Renal cortical epithelial cell (primary cell): ENCODE measurements at regions not wholly inside any gene's neighbourhood (a gene's known extent, or its start where the extent isn't known, plus 50 kb on each side); places are given as distances from the start of the nearest gene placed in this dataset.

Source experiments
- DNase-seq: peaks from one replicate; pipeline ENCODE4 v3.0.0-alpha.2; 2011; ENCODE audit warnings: low read depth

DNA sequence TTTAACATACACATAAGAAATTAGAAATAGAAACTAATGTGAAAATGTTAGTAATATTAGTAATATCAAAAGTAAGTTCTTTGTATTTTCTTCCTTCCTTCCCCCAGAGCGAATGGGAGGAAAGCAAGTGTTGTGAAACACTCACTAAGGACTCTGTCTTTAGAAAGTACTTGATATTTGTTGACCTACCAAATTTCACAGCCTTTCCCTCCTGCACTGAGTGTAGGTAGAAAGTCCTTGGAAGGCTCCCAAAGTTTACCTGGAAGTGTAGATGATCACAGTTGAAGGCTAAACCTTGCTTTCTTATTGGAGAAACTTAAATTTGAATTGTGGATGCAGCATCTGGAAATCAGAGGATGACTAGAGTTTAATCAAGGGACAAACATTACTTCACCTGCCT lies 1459.5 kb upstream of the SPRY2 start:
- no peak for DNase-seq

DNA sequence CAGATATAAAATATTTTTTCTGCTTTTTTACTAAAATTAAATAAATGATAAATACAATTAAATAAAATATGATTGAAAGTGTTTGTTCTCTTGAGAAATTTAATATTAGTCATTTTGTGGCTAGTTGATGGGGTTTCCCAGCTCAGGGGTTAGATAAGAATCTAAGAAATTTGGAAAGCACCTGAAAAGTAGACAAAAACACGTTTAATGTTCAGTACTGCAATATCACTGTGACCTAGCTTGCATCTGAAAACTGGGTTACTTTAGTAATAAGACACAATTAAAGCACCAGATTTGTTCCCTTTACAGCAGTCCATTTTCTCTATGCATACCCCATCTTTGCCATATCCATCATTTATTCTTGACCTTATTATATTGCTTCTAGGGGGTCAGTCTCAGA lies 1454.8 kb upstream of the SPRY2 start:
- DNase-seq: no peak

DNA sequence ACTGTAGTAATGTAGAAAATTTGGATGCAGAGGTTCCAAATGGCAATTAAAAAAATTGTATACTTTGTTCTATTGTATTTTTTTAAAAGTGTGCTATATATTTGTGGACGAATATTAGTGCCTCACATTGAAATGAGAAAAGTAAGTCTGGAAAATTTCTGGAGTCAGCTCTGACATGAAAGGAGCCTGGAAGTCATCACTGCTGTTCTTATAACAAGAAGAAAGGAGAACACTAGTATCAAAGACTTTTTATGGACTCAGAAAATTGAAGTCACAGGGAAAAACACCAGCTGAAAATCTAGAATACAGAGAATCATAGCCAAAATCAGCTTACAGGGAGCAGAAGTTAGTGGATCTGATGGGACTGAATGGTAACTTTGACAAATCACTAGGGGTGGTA lies 1450.7 kb upstream of the SPRY2 start:
- no peak for DNase-seq

- DNase-seq: no peak
These were observed 1440.5 kb upstream of the SPRY2 start for GRCh38 chr13:81781471-81781870.

DNA sequence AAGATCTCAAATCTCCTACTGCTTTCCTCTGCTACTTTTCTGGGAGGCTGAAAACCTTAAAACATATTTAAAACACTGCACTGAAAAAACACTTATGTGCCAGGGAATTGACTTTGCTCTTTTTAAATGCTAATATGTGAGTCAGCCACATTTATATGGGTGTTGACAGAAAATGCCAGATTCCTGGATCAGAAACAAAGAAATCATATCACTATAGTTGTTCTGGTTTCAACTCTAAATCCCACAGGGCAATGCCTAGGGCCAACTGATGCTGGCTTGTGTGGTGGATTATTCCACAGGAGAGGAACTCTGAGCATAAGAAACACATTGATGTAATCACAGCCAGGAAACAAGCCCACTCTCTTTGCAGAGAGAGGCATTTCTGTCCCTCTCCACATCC lies 1439.0 kb upstream of the SPRY2 start:
- DNase-seq: peak; percentile 84

- no peak for DNase-seq
These were observed 1437.4 kb upstream of the SPRY2 start for GRCh38 chr13:81778350-81778749.

- no peak for DNase-seq
These were observed 1432.3 kb upstream of the SPRY2 start for GRCh38 chr13:81773263-81773662.

DNA sequence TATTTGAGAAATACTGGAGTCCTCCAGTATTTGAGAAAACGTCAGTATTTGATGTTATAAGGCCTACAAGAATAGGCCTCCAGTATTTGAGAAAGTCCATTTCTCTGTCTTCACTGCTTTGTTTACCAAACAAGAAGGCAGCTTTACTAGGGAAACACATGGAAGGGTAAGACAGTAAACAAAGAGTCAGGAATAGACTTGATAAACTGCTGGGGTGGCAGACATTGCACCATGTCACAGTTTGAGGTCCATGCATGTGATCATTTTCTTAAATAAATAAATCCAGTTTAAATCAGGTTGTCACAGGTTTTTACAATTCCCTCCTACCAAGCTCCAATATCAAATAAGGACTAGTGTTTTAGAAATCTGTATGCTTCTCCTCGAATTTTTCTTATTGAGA lies 1431.0 kb upstream of the SPRY2 start:
- DNase-seq: no peak

GRCh38 chr13:81770868-81771505 lies 1430.1 kb upstream of the SPRY2 start:
- peak; percentile 55 for DNase-seq

DNA sequence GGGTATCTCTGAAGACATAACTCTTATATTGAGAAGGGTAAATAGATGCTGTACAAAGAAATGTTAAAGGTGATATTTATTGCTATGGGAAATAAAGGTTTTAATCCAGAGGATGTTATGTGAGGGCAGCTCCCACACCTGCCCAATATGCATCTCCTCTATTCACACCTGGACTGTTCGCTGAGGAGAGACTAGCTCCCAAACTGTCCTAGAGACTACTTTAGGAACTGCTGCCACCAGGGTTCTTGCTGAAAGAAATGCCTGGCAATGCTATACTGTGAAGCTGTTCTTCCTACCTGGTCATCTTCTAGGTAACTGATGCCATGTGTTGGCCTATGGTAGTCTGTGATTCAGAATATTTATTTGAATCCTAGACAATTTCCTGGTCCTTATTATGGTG lies 1421.5 kb upstream of the SPRY2 start:
- no peak for DNase-seq

DNA sequence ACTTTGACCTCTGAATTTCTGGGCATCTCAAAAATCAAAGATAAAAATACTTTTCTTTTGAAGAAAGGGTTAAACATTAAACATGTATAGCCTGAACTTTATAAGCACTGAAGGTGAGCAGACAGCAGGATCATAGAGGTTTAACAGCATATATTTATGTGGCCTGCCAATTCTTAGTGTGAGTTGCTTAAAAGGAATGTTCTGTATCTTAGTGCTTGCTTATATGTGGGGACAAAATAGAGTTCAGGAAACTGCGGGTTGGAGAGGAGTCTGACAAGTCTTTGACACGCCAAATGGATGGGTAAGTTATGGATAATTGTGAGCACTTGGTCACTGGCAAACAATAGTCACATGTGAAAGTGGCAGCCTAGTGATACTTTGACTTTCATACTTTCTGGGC lies 1419.4 kb upstream of the SPRY2 start:
- peak; percentile 40 for DNase-seq

- peak; percentile 64 for DNase-seq
These were observed 1416.5 kb upstream of the SPRY2 start for GRCh38 chr13:81757348-81757970.

DNA sequence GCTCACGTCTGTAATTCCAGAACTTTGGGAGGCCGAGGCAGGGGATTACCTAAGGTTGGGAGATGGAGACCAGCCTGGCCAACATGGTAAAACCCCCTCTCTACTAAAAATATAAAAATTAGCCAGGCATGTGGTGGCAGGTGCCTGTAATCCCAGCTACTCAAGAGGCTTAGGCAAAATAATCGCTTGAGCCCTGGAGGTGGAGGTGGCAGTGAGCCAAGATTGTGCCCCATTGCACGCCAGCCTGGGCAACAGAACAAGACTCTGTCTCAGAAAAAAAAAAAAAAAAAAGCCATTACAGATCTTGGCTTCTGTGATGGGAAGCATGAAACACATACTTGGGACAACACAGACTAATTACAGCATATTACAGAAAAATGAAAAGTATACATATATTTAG lies 1404.5 kb upstream of the SPRY2 start:
- no peak for DNase-seq

- DNase-seq: peak; percentile 11
These were observed 1397.4 kb upstream of the SPRY2 start for GRCh38 chr13:81738364-81738763.

GRCh38 chr13:81726037-81726726 lies 1385.3 kb upstream of the SPRY2 start:
- no peak for DNase-seq

DNA sequence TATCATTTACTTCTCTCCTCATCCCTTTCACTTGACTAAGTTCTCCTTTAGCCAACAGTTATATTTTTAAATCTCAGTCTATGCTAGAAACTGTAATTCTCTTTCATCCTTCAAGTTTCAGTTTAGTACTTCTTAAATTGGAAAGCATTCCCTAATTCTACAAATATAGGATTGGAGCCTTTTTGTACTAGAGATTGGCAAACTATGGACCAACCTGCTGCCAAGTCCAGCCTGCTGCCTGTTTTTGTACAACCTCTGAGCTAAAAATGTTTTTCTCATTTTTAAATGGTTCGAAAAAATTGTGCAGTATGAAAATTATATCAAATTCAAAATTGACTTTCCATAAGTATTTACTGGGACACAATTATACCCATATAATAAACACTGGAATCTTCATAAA lies 1381.5 kb upstream of the SPRY2 start:
- DNase-seq: no peak

DNA sequence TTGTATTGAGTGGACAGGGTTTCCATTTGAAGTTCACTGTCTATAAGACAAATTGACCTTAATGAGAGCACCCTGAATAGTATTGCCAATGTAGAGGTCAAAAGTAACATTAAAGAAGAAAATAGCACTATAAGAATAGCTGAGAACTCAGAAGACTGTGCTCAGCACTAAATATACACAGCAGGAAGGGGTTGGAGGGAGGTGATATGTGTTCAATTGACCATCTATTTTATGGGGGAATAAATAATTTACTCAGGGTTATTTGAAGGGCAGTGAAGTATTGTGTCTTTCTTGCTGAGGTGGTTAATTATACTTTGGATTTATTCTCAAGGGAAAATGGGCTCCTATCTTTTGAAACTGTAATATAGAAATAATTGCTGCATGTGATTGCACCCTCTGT lies 1380.5 kb upstream of the SPRY2 start:
- DNase-seq: no peak

DNA sequence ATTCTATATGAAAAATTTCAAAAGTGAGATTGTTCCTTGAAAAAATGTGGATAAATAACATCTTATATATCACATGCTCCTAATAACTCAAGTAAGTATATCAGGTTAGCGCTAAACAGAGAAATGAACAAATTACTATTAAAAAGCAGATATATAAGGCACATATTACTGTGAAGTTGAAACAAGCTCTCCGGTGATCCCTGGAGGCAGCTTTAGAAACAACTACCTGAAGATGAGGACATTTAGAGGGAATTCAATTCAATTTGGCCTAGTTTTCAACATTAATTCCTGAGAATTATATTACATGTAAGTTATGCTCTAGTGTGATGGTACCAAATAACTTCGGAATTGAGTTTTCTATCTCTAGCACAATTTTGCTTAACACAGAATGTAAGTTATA lies 1373.6 kb upstream of the SPRY2 start:
- peak; percentile 27 for DNase-seq

DNA sequence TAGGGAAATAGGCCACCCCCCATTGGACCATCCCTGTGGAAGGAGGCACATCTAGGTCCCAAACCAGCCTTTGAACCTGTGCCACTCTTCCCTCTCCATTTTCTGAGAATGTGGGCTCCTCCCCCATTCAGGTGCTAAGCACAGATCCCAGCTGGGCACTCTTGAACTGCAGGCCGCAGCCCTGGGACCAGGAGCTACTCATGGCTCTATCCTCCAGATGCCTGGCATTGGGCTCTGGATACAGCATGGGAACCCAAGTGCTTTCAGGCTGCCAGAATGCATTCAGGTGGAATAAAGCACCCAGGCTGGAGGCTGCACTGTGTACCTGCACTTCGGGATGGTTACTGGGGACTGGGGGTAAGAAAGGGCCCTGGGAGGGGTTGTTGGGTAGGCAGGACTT lies 1372.3 kb upstream of the SPRY2 start:
- DNase-seq: no peak

DNA sequence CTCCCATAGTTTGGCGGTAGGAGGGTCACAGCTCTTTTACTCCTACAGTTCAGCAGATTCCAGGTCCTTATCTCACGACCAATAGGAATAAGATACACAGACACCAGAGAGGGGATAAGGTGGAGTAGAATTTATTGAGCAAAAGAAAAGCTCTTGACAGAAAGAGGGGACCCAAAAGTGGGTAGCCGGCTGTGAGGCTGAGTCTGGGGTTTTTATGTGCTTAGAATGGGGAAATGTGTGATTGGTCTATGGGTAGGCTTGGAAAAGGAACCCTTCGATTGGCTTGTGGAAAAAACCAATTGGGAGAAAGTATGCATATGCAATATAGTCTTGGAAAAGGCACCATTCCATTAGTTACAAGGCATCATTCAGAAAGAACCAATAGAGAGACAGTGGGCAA lies 1356.9 kb upstream of the SPRY2 start:
- no peak for DNase-seq

- DNase-seq: peak; percentile 67
These were observed 1346.0 kb upstream of the SPRY2 start for GRCh38 chr13:81686877-81687276.

GRCh38 chr13:81683521-81683920 lies 1342.6 kb upstream of the SPRY2 start:
- DNase-seq: peak; percentile 97

GRCh38 chr13:81682081-81682630 lies 1341.2 kb upstream of the SPRY2 start:
- peak; percentile 31 for DNase-seq
